Kidney epithelial cell (primary cell): ENCODE measurements at regions not wholly inside any gene's neighbourhood (a gene's known extent, or its start where the extent isn't known, plus 50 kb on each side); places are given as distances from the start of the nearest gene placed in this dataset.

Source experiments
- DNase-seq: peaks from one replicate; pipeline ENCODE4 v3.0.0-alpha.2; 2010; ENCODE audit warnings: low read depth
- H3K27me3 ChIP-seq: 2 replicates; pipeline ENCODE4 v1.6.0; 2011; ENCODE audit warnings: low read length; ENCODE audit not compliant: control insufficient read depth, insufficient read depth
- H3K36me3 ChIP-seq: 2 replicates; pipeline ENCODE4 v1.5.1; 2011; ENCODE audit warnings: low read length; ENCODE audit not compliant: control insufficient read depth, insufficient read depth
- H3K4me3 ChIP-seq: 2 replicates; pipeline ENCODE4 v1.5.1; 2011; ENCODE audit warnings: low read depth, mild to moderate bottlenecking, control low read depth, low read length
- TF ChIP-seq, protein P1 (sequence below): IDR thresholded peaks from 2 replicates; pipeline ENCODE4 v1.5.1; 2011; ENCODE audit warnings: mild to moderate bottlenecking, moderate library complexity, low read length, control low read depth, inconsistent platforms; ENCODE audit not compliant: insufficient read depth, poor library complexity, severe bottlenecking

DNA sequence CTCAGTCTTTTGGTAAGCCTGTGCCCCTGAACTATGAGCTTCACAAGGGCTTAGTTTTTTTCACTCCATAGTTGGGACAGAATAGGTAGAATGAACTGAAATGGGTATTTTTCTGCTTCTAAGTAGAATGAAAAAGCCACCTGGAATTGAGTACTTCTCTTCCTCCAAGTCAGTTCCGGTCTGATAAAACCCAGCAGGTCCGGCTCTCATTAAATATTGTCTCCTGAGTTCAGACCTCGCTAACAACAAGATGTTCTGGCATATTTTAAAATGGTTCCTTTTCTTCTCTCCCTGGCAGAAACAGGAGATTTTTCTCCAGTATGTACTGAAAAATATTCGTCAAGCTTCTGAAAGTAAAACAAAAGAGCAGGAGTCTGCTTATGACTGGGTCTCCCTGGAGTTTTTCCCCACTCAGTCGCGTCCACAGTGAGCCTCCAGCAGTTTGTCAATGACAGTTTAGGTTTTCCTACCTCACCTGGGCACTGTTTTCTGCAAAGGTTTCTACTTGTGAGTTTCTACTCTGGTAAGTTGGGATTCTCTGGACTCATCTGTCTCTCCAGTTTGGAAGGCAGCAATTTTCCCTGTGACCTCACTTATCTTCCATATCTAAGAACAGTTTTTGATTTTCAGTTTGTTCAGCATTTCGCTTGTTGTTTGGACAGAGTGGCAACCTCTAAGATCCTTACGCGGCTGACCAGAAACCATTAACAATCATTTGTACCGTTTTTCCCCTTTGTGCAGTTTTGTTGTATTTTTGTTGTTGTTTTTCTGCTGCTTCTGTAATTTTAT is 868.0 kb downstream of the METTL15 start:
- Histone ChIP-seq H3K36me3 (no peaks in the 10 kb centered on the region), H3K4me3 (no peak overlapping the region), H3K27me3 (no peaks in the 10 kb centered on the region)
- TF ChIP-seq, protein P1, sequence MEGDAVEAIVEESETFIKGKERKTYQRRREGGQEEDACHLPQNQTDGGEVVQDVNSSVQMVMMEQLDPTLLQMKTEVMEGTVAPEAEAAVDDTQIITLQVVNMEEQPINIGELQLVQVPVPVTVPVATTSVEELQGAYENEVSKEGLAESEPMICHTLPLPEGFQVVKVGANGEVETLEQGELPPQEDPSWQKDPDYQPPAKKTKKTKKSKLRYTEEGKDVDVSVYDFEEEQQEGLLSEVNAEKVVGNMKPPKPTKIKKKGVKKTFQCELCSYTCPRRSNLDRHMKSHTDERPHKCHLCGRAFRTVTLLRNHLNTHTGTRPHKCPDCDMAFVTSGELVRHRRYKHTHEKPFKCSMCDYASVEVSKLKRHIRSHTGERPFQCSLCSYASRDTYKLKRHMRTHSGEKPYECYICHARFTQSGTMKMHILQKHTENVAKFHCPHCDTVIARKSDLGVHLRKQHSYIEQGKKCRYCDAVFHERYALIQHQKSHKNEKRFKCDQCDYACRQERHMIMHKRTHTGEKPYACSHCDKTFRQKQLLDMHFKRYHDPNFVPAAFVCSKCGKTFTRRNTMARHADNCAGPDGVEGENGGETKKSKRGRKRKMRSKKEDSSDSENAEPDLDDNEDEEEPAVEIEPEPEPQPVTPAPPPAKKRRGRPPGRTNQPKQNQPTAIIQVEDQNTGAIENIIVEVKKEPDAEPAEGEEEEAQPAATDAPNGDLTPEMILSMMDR = no peak
- DNase-seq = no peak

GRCh38 chr11:28969832-28970231 is 861.6 kb downstream of the METTL15 start:
- no peaks in the 10 kb centered on the region for H3K27me3 ChIP-seq
- DNase-seq = no peak
- H3K36me3 ChIP-seq = no peaks in the 10 kb centered on the region
- no peak overlapping the region for H3K4me3 ChIP-seq
- TF ChIP-seq, protein P1 = no peak

DNA sequence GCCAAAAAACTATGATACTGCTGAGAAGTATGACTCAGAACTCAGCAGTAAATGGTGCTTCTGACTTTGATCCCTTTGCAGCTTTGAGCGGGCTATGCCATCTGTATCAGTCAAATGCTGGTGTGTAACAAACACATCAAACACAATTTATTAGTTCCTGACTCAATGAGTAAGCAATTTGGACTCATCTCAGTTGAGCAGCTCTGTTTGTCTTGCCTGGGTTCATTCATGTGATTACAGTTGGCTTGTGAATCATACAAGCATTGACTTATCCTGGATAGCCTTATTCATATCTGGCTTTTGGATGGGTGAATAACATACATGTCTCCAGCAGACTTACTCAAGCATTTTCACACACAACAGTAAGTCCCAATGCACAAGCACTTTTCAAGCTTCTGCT is 858.8 kb downstream of the METTL15 start:
- no peak for DNase-seq

DNA sequence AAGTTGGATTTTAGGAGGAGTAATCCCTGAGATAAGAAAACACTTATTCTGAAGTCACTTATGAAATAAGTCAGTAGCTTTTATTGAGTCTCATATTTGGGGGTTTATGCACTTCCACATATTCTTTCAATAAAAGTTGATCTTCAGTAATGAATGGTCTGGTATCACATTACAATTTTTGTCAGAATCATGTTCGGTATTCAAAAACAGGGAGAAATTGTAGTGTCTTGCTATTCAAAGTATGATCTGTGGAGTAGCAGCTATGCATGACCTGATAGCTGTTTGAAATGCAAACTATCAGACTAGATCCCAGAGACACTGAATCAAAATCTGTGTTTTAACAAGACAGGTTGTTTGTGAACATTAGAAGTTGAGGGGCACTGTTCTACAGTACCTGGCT is 857.6 kb downstream of the METTL15 start:
- no peak overlapping the region for H3K4me3 ChIP-seq
- TF ChIP-seq, protein P1 = no peak
- no peak for DNase-seq
- H3K36me3 ChIP-seq = no peaks in the 10 kb centered on the region
- no peaks in the 10 kb centered on the region for H3K27me3 ChIP-seq

More for the DNA sequence above, 858.8 kb downstream of the METTL15 start:
- Histone ChIP-seq H3K36me3 (no peaks in the 10 kb centered on the region), H3K27me3 (no peaks in the 10 kb centered on the region), H3K4me3 (no peak overlapping the region)
- TF ChIP-seq, protein P1 = no peak

- no peaks in the 10 kb centered on the region for H3K36me3 ChIP-seq
- TF ChIP-seq, protein P1 = no peak
- DNase-seq = no peak
- no peaks in the 10 kb centered on the region for H3K27me3 ChIP-seq
- H3K4me3 ChIP-seq = no peak overlapping the region
These were observed 856.6 kb downstream of the METTL15 start for GRCh38 chr11:28964811-28965210.

DNA sequence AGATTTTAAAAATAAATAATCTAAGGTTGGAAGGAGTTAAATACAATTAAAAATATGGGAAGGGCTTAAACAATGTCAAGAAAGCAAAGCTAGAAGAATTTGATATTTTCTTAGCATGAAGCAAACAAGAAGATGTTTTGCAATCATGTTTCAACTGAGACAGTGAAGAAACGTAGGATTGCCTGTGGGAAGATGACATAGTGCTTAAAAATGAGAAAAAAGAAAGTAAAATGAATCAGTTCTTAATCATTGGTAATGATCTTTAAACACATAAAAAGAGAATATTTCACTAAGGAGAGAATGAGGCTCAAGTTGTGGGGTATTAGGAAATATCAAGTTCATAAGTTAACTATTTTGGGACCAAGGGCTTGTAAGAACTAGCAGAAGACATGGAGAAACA is 855.0 kb downstream of the METTL15 start:
- H3K36me3 ChIP-seq = no peaks in the 10 kb centered on the region
- no peaks in the 10 kb centered on the region for H3K27me3 ChIP-seq
- TF ChIP-seq, protein P1 = no peak
- H3K4me3 ChIP-seq = no peak overlapping the region
- no peak for DNase-seq
